Tibial nerve (tissue), 4 donors: ENCODE measurements at regions not wholly inside any gene's neighbourhood (a gene's known extent, or its start where the extent isn't known, plus 50 kb on each side); places are given as distances from the start of the nearest gene placed in this dataset.
"Not testable (repeated sequence)": the region's sequence is repeated elsewhere in the genome, so short reads cannot be mapped to it uniquely, and the experiment has no call there.

Source experiments
- DNase-seq, 2 donors: peaks; one replicate each; pipeline ENCODE4 v3.0.0-alpha.2; 2019; ENCODE audit warnings: low spot score in 2 of 2
- H3K27ac ChIP-seq, 4 donors: fragments of 200-600 bp; sonication (generic) in 3 of 4; one replicate each; pipeline ENCODE4 v1.5.1; 2017 to 2019; ENCODE audit warnings: mild to moderate bottlenecking in 1 of 4
- H3K27me3 ChIP-seq, 2 donors: fragments of 200-600 bp; sonication (generic) in 1 of 2; one replicate each; pipeline versions ENCODE4 v1.5.1 to v1.6.0; 2017 to 2019
- H3K36me3 ChIP-seq, 3 donors: fragments of 200-600 bp; sonication (generic); one replicate each; pipeline ENCODE4 v1.5.1; 2018 to 2019
- H3K4me1 ChIP-seq, 4 donors: fragments of 200-600 bp; sonication (generic) in 3 of 4; one replicate each; pipeline ENCODE4 v1.5.1; 2017 to 2019
- H3K4me3 ChIP-seq, 4 donors: fragments of 200-600 bp; sonication (generic) in 3 of 4; one replicate each; pipeline ENCODE4 v1.5.1; 2017 to 2019; ENCODE audit warnings: mild to moderate bottlenecking in 1 of 4, moderate library complexity in 1 of 4
- H3K9me3 ChIP-seq, 4 donors: fragments of 200-600 bp; sonication (generic) in 3 of 4; one replicate each; pipeline ENCODE4 v1.5.1; 2017 to 2019
- CTCF ChIP-seq, 5 experiments: fragments of 200-600 bp in 3 of 5; fragments of 450-650 bp in 2 of 5; sonication (generic) in 3 of 5; IDR thresholded peaks; one replicate each; pipeline ENCODE4 v1.5.1; 2016 to 2019; ENCODE audit warnings: antibody characterized with exemption in 5 of 5, mild to moderate bottlenecking in 3 of 5, moderate library complexity in 2 of 5
- EP300 ChIP-seq, 2 donors: sonication (generic); formaldehyde crosslinking; IDR thresholded peaks; one replicate each; pipeline ENCODE4 v1.6.1; 2017; ENCODE audit warnings: antibody characterized with exemption in 2 of 2, mild to moderate bottlenecking in 1 of 2
- POLR2A ChIP-seq, 2 donors: fragments of 450-650 bp; IDR thresholded peaks; one replicate each; pipeline ENCODE4 v1.6.1; 2017; ENCODE audit warnings: antibody characterized with exemption in 2 of 2, mild to moderate bottlenecking in 2 of 2, moderate library complexity in 2 of 2
- whole genome bisulfite sequencing, 2 donors: methylation state at CpG; one replicate each; pipeline ENCODE4 v1.1.5; 2018; 5-methylcytosine and 5-hydroxymethylcytosine counted together

GRCh38 chr18:76610012-76610411 lies 115.0 kb upstream of the ZNF516 start:
- peaks cover 0 to 10% (median 0%) of the 10 kb centered on the region in 4 donors for H3K4me1 ChIP-seq
- DNase-seq: no peak
- no peak overlapping the region for H3K4me3 ChIP-seq
- 91 to 93% methylated on average over 4 of the region's 4 CpGs for WGBS, 2 donors
- H3K27ac ChIP-seq: no peak overlapping the region
- H3K9me3 ChIP-seq: no peaks in the 10 kb centered on the region
- no peaks in the 10 kb centered on the region for H3K27me3 ChIP-seq
- TF ChIP-seq CTCF (IDR thresholded peaks at IDR 0.05): no peak
- TF ChIP-seq EP300 (IDR thresholded peaks at IDR 0.05): no peak
- no peak for TF ChIP-seq POLR2A (IDR thresholded peaks at IDR 0.05)
- no peaks in the 10 kb centered on the region for H3K36me3 ChIP-seq

GRCh38 chr18:76605341-76605929 lies 110.4 kb upstream of the ZNF516 start:
- 95% methylated on average over 5 of the region's 5 CpGs for WGBS, 2 donors
- no peak overlapping the region for H3K27ac ChIP-seq
- no peak for DNase-seq
- peaks cover 0 to 2% (median 0%) of the 10 kb centered on the region in 4 donors for H3K4me1 ChIP-seq
- no peaks in the 10 kb centered on the region for H3K9me3 ChIP-seq
- H3K36me3 ChIP-seq: no peaks in the 10 kb centered on the region
- H3K27me3 ChIP-seq: no peaks in the 10 kb centered on the region
- H3K4me3 ChIP-seq: no peak overlapping the region
- TF ChIP-seq CTCF (IDR thresholded peaks at IDR 0.05) (no peak), EP300 (IDR thresholded peaks at IDR 0.05) (no peak), POLR2A (IDR thresholded peaks at IDR 0.05) (no peak)

GRCh38 chr18:76604935-76605240 lies 109.8 kb upstream of the ZNF516 start:
- TF ChIP-seq CTCF (IDR thresholded peaks at IDR 0.05) (no peak), POLR2A (IDR thresholded peaks at IDR 0.05) (no peak), EP300 (IDR thresholded peaks at IDR 0.05) (no peak)
- 77 to 89% methylated on average over 3 of the region's 3 CpGs for WGBS, 2 donors
- Histone ChIP-seq H3K36me3 (no peaks in the 10 kb centered on the region), H3K9me3 (no peaks in the 10 kb centered on the region), H3K27me3 (no peaks in the 10 kb centered on the region), H3K27ac (no peak overlapping the region), H3K4me3 (no peak overlapping the region), H3K4me1 (no peaks in the 10 kb centered on the region)
- no peak for DNase-seq

GRCh38 chr18:76604108-76604934 lies 109.3 kb upstream of the ZNF516 start:
- Histone ChIP-seq H3K9me3 (no peaks in the 10 kb centered on the region), H3K4me1 (no peaks in the 10 kb centered on the region), H3K4me3 (no peak overlapping the region), H3K27ac (no peak overlapping the region), H3K27me3 (no peaks in the 10 kb centered on the region), H3K36me3 (no peaks in the 10 kb centered on the region)
- WGBS, 2 donors: 59 to 63% methylated on average over 14 of the region's 14 CpGs
- DNase-seq: no peak
- TF ChIP-seq POLR2A (IDR thresholded peaks at IDR 0.05) (no peak), EP300 (IDR thresholded peaks at IDR 0.05) (no peak), CTCF (IDR thresholded peaks at IDR 0.05) (no peak)

- Histone ChIP-seq H3K27ac (no peak overlapping the region), H3K4me3 (no peak overlapping the region), H3K36me3 (no peaks in the 10 kb centered on the region), H3K9me3 (no peaks in the 10 kb centered on the region), H3K4me1 (no peaks in the 10 kb centered on the region), H3K27me3 (no peaks in the 10 kb centered on the region)
- TF ChIP-seq EP300 (IDR thresholded peaks at IDR 0.05) (no peak), POLR2A (IDR thresholded peaks at IDR 0.05) (no peak), CTCF (IDR thresholded peaks at IDR 0.05) (no peak)
- no peak for DNase-seq
- 76 to 79% methylated on average over 5 of the region's 5 CpGs for WGBS, 2 donors
These were observed 107.1 kb upstream of the ZNF516 start for GRCh38 chr18:76602191-76602590.

- not testable (repeated sequence) for DNase-seq
These were observed 105.0 kb upstream of the ZNF516 start for GRCh38 chr18:76600076-76600475.

More at GRCh38 chr18:76600076-76600475, 105.0 kb upstream of the ZNF516 start:
- WGBS, 2 donors: 95 to 97% methylated on average over 19 to 28 of the region's 28 CpGs
- H3K27me3 ChIP-seq, H3K9me3 ChIP-seq, H3K36me3 ChIP-seq, H3K4me1 ChIP-seq, H3K4me3 ChIP-seq, H3K27ac ChIP-seq: not testable (repeated sequence)
